Right lung (tissue), 2 donors: ENCODE measurements at regions not wholly inside any gene's neighbourhood (a gene's known extent, or its start where the extent isn't known, plus 50 kb on each side); places are given as distances from the start of the nearest gene placed in this dataset.

Source experiments
- DNase-seq, 2 donors: peaks; one replicate each; pipeline ENCODE4 v3.0.0-alpha.2; 2013

GRCh38 chr14:22477569-22478194, 111.3 kb downstream of the DAD1 start:
- no peak for DNase-seq

- no peak for DNase-seq
Observed at GRCh38 chr14:22476887-22477286, 112.1 kb downstream of the DAD1 start.

GRCh38 chr14:22476005-22476751, 112.8 kb downstream of the DAD1 start:
- DNase-seq: no peak

GRCh38 chr14:22475381-22475780, 113.6 kb downstream of the DAD1 start:
- DNase-seq: no peak

GRCh38 chr14:22474730-22475351, 114.2 kb downstream of the DAD1 start:
- no peak for DNase-seq

- DNase-seq: peak in 1 of 2 donors; percentile 55
Observed at GRCh38 chr14:22472935-22473854, 115.8 kb downstream of the DAD1 start.

GRCh38 chr14:22472466-22472865, 116.6 kb downstream of the DAD1 start:
- no peak for DNase-seq

- DNase-seq: peak in 1 of 2 donors; percentile 47
Observed at GRCh38 chr14:22471545-22472121, 117.4 kb downstream of the DAD1 start.

- DNase-seq: no peak
Observed at GRCh38 chr14:22469538-22470303, 119.3 kb downstream of the DAD1 start.

- DNase-seq: no peak
Observed at GRCh38 chr14:22468830-22469229, 120.2 kb downstream of the DAD1 start.

GRCh38 chr14:22466491-22466890, 122.5 kb downstream of the DAD1 start:
- no peak for DNase-seq

- no peak for DNase-seq
Observed at GRCh38 chr14:22465201-22465840, 123.7 kb downstream of the DAD1 start.

GRCh38 chr14:22464422-22465142, 124.4 kb downstream of the DAD1 start:
- DNase-seq: no peak

GRCh38 chr14:22463763-22464173, 125.3 kb downstream of the DAD1 start:
- DNase-seq: no peak

GRCh38 chr14:22462923-22463322, 126.1 kb downstream of the DAD1 start:
- DNase-seq: no peak

GRCh38 chr14:22460461-22461195, 128.4 kb downstream of the DAD1 start:
- DNase-seq: no peak

GRCh38 chr14:22458737-22459136, 130.3 kb downstream of the DAD1 start:
- no peak for DNase-seq

- no peak for DNase-seq
Observed at GRCh38 chr14:22456998-22457594, 131.9 kb downstream of the DAD1 start.
